Vagina (tissue), 2 donors: ENCODE measurements at regions not wholly inside any gene's neighbourhood (a gene's known extent, or its start where the extent isn't known, plus 50 kb on each side); places are given as distances from the start of the nearest gene placed in this dataset.

Experiments
- DNase-seq, 2 donors: peaks; one replicate each; pipeline ENCODE4 v3.0.0-alpha.2; 2017; ENCODE audit errors: extremely low spot score in 2 of 2
- H3K27ac ChIP-seq: fragments of 200-600 bp; sonication (generic); one replicate; pipeline ENCODE4 v1.5.1; 2019
- H3K27me3 ChIP-seq: fragments of 200-600 bp; sonication (generic); one replicate; pipeline ENCODE4 v1.5.1; 2019
- H3K36me3 ChIP-seq, 2 donors: fragments of 200-600 bp; sonication (generic); one replicate each; pipeline ENCODE4 v1.5.1; 2017 to 2019
- H3K4me1 ChIP-seq: fragments of 200-600 bp; sonication (generic); one replicate; pipeline ENCODE4 v1.5.1; 2019
- H3K4me3 ChIP-seq, 2 donors: fragments of 200-600 bp; sonication (generic); 1 replicate in 1 of 2; 2 replicates in 1 of 2; pipeline ENCODE4 v1.5.1; 2016 to 2019
- H3K9me3 ChIP-seq: fragments of 200-600 bp; sonication (generic); one replicate; pipeline ENCODE4 v1.5.1; 2019
- POLR2A ChIP-seq, 2 donors: fragments of 450-650 bp; IDR thresholded peaks; one replicate each; pipeline ENCODE4 v1.6.1; 2017; ENCODE audit warnings: antibody characterized with exemption in 2 of 2, mild to moderate bottlenecking in 2 of 2, moderate library complexity in 2 of 2
- POLR2AphosphoS5 ChIP-seq, 2 donors: sonication (generic); formaldehyde crosslinking; IDR thresholded peaks; one replicate each; pipeline ENCODE4 v1.9.0; 2017; ENCODE audit warnings: antibody characterized with exemption in 2 of 2, mild to moderate bottlenecking in 2 of 2, low read depth in 1 of 2; ENCODE audit not compliant: insufficient read depth in 1 of 2
- intact Hi-C: fragments of 100-400 bp; cut with DNase I; formaldehyde crosslinking; loops from one replicate; pipeline ENCODE4 v1.15.1; 2023
- TF ChIP-seq, protein P1 (sequence below), 3 experiments: fragments of 450-650 bp in 2 of 3; fragments of 200-600 bp in 1 of 3; sonication (generic) in 1 of 3; IDR thresholded peaks; one replicate each; pipeline ENCODE4 v1.5.1; 2017 to 2019; ENCODE audit warnings: antibody characterized with exemption in 3 of 3, mild to moderate bottlenecking in 2 of 3, moderate library complexity in 2 of 3

DNA sequence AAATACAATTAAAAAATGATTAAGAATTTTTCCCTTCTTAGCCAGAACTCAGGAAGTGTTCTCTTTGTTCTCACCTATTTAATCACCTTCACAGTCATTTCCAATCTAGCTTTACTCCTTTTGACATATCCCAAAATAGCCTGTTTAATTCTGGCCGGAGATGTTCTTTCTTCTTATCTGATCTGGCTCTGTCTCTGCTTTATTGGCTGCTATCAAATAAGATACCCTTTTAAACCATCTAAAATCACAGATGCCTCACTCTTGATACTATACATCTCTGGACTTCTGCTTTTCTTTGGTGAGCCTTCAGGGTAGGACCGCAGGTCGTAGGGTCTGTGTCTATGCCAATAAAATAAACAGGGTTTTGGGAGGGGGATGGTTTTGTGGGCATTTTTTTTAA is 319.2 kb upstream of the SEMA6D start:
- no peak for TF ChIP-seq POLR2AphosphoS5 (IDR thresholded peaks at IDR 0.05; ENCODE audit: insufficient read depth in 1 of 2, low read depth in 1 of 2)
- TF ChIP-seq POLR2A (IDR thresholded peaks at IDR 0.05): no peak
- TF ChIP-seq, protein P1, sequence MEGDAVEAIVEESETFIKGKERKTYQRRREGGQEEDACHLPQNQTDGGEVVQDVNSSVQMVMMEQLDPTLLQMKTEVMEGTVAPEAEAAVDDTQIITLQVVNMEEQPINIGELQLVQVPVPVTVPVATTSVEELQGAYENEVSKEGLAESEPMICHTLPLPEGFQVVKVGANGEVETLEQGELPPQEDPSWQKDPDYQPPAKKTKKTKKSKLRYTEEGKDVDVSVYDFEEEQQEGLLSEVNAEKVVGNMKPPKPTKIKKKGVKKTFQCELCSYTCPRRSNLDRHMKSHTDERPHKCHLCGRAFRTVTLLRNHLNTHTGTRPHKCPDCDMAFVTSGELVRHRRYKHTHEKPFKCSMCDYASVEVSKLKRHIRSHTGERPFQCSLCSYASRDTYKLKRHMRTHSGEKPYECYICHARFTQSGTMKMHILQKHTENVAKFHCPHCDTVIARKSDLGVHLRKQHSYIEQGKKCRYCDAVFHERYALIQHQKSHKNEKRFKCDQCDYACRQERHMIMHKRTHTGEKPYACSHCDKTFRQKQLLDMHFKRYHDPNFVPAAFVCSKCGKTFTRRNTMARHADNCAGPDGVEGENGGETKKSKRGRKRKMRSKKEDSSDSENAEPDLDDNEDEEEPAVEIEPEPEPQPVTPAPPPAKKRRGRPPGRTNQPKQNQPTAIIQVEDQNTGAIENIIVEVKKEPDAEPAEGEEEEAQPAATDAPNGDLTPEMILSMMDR (IDR thresholded peaks at IDR 0.05): no peak
- no peaks in the 10 kb centered on the region for H3K27me3 ChIP-seq
- intact Hi-C loops: no loop called here
- no peak for DNase-seq
- no peak overlapping the region for H3K27ac ChIP-seq
- H3K4me1 ChIP-seq: no peaks in the 10 kb centered on the region
- H3K9me3 ChIP-seq: no peaks in the 10 kb centered on the region
- no peak overlapping the region for H3K4me3 ChIP-seq
- H3K36me3 ChIP-seq: no peaks in the 10 kb centered on the region

DNA sequence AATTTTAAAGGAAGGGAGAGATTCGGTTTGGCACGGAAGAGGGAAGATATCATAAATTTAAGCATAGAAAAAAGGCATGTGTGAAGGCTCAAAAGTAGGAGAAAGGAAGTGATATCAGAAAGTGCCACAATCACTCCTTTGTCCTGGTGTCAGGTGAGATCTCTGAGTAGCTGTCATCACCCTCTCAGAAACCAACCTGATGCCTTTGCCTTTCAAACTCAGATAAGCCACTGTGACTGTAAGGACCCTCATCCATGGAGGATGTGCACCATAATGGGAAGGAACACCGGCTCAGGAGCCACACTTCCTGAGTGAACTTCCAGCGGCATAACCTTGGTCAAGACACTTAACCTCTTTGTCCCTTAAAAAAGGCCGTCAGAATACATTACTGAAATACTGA is 318.7 kb upstream of the SEMA6D start:
- Histone ChIP-seq H3K4me1 (no peaks in the 10 kb centered on the region), H3K27ac (no peak overlapping the region), H3K4me3 (no peak overlapping the region), H3K9me3 (no peaks in the 10 kb centered on the region), H3K27me3 (no peaks in the 10 kb centered on the region), H3K36me3 (no peaks in the 10 kb centered on the region)
- no peak for DNase-seq
- intact Hi-C loops: no loop called here
- TF ChIP-seq, protein P1 (IDR thresholded peaks at IDR 0.05): no peak
- TF ChIP-seq POLR2AphosphoS5 (IDR thresholded peaks at IDR 0.05; ENCODE audit: insufficient read depth in 1 of 2, low read depth in 1 of 2) (no peak), POLR2A (IDR thresholded peaks at IDR 0.05) (no peak)

DNA sequence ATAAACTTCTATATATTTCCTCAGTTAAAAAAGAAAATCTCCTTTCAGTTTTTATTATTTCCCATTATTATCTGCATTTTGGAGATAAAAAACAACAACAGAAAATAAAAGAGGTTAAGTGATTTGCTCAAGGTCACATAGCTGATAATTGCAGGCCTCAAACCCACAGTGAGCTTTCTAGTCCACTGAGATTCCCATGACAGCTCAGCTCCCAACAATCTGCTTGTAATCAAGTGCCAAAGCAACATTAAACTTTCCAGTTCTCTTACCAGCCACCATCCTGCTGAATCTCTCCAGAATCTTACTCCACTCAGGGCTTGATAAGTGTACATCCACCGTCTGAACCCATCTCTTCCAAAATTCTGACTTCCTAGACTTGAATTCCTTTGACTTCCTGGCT is 318.2 kb upstream of the SEMA6D start:
- TF ChIP-seq POLR2A (IDR thresholded peaks at IDR 0.05) (no peak), POLR2AphosphoS5 (IDR thresholded peaks at IDR 0.05; ENCODE audit: insufficient read depth in 1 of 2, low read depth in 1 of 2) (no peak)
- TF ChIP-seq, protein P1 (IDR thresholded peaks at IDR 0.05): no peak
- Histone ChIP-seq H3K4me1 (no peaks in the 10 kb centered on the region), H3K9me3 (no peaks in the 10 kb centered on the region), H3K36me3 (no peaks in the 10 kb centered on the region), H3K27ac (no peak overlapping the region), H3K4me3 (no peak overlapping the region), H3K27me3 (no peaks in the 10 kb centered on the region)
- intact Hi-C loops: no loop called here
- DNase-seq: no peak

DNA sequence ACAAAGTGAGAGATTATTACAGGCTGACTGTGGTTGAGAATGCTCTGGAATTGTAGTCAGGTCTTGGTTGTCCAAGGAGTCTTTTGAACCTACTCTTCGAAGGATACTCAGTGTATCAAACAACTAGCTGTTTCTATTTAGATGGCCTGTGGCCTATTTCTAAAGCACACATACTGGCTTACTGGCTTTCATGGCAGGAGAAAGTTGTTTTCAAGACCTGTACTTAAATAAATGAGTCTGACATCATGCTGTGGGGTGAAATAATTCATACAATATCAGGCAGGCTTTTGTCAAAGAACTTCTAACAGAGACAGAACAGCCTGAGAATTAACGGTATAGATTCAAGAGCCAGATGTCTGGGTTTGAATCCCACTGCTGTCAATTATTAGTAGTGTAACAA is 316.7 kb upstream of the SEMA6D start:
- Histone ChIP-seq H3K36me3 (no peaks in the 10 kb centered on the region), H3K4me3 (no peak overlapping the region), H3K4me1 (no peaks in the 10 kb centered on the region), H3K27me3 (no peaks in the 10 kb centered on the region), H3K9me3 (no peaks in the 10 kb centered on the region), H3K27ac (no peak overlapping the region)
- DNase-seq: no peak
- TF ChIP-seq, protein P1 (IDR thresholded peaks at IDR 0.05): no peak
- intact Hi-C loops: no loop called here

DNA sequence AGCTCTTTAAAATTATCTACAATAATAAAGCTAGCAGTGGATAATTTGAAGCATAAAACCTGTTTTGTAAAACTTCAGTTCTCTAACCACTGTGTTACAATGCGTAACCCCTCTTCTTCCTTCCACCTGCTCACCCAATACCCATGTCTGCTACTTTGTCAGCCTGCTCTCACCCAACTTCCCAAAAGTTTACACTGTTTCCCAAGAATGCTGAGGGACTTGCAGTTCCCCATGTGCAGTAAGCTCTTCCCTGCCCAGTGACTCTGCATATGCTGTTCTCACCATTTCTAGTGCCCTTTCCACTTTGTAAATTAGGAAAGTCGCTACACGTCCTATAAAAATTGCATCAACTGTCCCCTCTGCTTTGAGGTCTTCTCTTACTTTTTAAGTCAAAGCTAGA is 315.9 kb upstream of the SEMA6D start:
- no peak overlapping the region for H3K27ac ChIP-seq
- no peaks in the 10 kb centered on the region for H3K27me3 ChIP-seq
- TF ChIP-seq POLR2AphosphoS5 (IDR thresholded peaks at IDR 0.05; ENCODE audit: insufficient read depth in 1 of 2, low read depth in 1 of 2) (no peak), POLR2A (IDR thresholded peaks at IDR 0.05) (no peak)
- TF ChIP-seq, protein P1 (IDR thresholded peaks at IDR 0.05): no peak
- intact Hi-C loops: no loop called here
- H3K9me3 ChIP-seq: no peaks in the 10 kb centered on the region
- no peak for DNase-seq
- H3K4me1 ChIP-seq: no peaks in the 10 kb centered on the region
- no peak overlapping the region for H3K4me3 ChIP-seq
- no peaks in the 10 kb centered on the region for H3K36me3 ChIP-seq
